Stimulated activated CD8-positive, alpha-beta memory T cell treated with anti-CD3 and anti-CD28 coated beads, Interleukin-7, amount 100 ng/mL, for 1 hour (primary cell): ENCODE measurements at regions not wholly inside any gene's neighbourhood (a gene's known extent, or its start where the extent isn't known, plus 50 kb on each side); places are given as distances from the start of the nearest gene placed in this dataset.

Source experiments
- DNase-seq, 2 donors: peaks; one replicate each; pipeline ENCODE4 v3.0.0-alpha.2; 2020; ENCODE audit warnings: low read depth in 2 of 2

DNA sequence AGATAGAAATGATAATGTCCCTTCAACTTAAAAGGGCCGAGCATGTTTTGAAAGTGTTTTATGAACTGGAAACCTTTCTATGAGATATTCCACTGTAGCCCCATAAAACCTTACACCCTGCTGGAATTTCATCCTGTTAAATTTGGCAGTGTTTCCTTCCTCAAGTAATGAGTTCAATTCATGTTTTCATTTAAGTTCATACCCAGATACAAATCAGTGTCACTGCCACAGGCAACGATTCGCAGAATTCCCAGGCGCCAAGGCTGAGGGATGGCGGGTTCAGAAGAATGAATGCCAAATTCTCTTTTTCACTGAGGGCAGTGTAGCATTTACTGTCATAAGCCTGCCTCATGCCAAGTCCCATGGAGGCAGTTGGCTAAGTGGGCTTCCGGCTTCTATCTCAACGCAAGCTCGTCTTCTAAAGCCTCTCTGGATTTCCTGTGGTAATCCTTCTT, 511.8 kb upstream of the ID4 start:
- DNase-seq: no peak

DNA sequence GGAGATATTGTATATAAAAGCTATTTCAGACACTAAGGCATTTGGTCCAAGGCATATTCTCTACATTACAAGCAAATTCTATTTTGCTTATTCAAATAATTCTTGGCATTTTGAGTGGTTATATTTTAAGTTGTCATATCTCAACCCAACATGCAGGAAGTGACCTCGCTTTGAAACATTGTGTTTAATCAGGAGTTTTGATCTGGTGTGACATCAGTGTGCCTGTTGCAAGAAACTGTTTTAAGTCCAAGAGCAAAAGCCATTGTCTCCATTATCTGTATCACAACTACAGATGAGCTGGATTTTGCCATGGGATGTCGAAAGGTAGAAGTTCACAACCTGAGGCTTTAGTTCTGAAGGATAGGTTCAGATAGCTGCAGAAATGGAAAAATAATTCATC, 509.9 kb upstream of the ID4 start:
- DNase-seq: no peak

- DNase-seq: no peak
Measured at GRCh38 chr6:19327661-19328060, 509.5 kb upstream of the ID4 start.

- no peak for DNase-seq
Measured at GRCh38 chr6:19329078-19329477, 508.1 kb upstream of the ID4 start.

GRCh38 chr6:19331089-19331488, 506.1 kb upstream of the ID4 start:
- DNase-seq: no peak

- DNase-seq: no peak
Measured at GRCh38 chr6:19332806-19333460, 504.2 kb upstream of the ID4 start.

DNA sequence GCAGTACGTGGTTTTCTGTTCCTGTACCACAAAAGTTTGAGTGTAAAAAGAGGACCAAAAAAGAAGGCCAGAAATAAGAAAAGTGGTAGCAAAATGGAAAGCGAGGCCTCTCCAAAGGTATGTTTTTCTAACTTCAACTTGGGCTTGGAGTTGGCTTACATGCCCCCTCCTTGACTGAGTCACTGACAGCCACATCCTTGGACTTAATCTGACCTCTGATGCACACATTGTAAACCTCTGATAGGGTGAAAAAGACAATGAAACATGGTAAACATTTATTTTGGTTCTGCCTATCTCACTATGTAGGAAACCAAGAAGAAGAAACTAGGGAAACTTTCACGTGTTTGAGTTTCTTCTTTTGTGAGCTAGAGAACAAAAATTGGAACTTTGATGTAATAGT, 503.2 kb upstream of the ID4 start:
- DNase-seq: no peak

- DNase-seq: no peak
Measured at GRCh38 chr6:19336579-19336978, 500.6 kb upstream of the ID4 start.

DNA sequence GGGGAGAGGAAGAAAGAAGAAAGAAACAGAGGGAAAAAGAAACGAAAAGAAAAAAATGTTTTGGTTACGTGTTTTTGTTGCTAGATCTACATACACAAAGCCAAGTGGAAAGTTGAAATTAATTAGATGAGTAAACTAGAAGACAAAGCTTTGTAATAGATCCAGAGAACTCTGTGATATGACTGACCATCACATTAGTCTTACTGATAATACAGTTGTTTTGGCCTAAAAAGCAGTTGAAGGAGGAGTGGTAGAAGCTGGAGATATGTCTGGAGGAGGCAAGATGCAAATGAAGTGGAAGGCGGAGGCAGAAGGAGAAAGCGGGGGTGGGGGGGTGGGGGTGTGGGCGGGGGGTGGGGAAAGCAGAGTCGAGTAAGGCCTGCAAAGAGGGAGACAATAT, 500.1 kb upstream of the ID4 start:
- no peak for DNase-seq

DNA sequence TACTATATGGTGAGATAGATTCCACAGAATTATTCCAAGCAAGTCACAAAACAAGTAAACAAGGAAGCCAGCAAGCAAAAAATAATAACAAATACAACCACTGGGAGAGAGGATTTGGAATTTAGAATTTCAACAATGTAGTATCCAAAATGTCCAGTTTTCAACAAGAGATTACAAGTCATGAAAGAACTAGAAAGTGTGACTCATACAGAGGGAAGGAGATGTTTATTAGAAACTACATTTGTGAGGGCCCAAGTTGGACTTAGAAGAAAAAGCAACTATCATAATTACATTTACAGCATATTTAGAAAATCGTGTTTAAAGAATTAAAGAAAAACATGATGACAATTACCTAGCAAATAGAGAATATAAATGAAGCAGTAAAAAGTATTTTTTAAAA, 494.6 kb upstream of the ID4 start:
- no peak for DNase-seq

DNA sequence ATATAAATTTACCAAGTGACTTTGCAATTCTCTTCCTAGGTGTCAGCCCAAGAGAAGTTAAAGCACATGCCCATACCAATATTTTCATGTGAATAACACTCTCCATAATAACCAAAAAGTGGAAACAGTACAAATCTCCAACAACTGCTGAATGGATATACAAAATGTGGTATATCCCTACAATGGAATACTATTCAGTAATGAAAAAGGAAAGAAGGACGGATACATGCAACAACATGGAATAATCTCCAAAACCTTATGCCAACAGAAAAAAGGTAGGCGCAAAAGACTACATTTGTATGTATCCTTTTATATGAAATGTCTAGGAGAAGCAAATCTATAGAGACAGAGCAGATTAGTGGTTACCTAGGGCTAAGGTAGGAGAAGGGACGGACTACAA, 487.7 kb upstream of the ID4 start:
- DNase-seq: no peak

- no peak for DNase-seq
Measured at GRCh38 chr6:19354181-19354580, 483.0 kb upstream of the ID4 start.

DNA sequence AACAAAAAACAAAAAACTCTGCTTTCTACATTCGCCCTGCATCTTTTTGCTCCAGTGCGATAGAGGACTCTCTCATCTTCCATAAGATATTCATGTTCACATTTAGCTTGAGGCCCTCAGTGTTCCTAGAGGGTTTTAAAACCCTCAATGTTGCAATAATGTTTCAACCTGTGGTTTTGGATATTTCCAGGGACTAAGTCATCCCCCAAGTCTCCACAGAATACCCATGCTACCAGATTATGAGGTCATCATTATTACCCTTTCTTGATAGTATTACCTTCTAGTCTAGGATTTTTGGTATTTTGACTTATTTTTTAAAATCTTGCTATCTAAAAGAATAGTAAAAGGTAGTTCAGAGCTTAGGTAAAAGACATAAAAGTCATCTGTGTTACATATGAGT, 480.5 kb upstream of the ID4 start:
- DNase-seq: no peak

- no peak for DNase-seq
Measured at GRCh38 chr6:19362396-19362795, 474.8 kb upstream of the ID4 start.

DNA sequence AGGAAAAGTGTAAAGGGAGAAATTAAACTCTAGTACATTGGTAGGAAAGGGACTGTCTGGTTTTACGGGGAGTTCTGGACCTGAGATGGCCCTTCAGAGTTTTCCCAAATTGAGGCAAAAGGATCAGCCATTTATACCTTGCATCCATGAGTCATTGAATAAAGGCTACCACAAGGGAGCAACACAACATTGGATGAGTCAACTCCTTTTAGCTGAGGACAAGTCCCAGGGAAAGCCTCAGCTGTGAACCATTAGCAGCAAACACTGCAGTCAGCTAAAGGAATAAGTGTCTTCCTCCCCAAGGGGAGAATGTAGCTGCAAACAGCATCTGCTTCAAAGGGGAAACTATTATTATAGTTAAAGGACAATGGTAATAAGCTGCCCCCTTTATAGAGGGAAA, 468.7 kb upstream of the ID4 start:
- no peak for DNase-seq

- no peak for DNase-seq
Measured at GRCh38 chr6:19369785-19370184, 467.4 kb upstream of the ID4 start.

- no peak for DNase-seq
Measured at GRCh38 chr6:19370831-19371230, 466.3 kb upstream of the ID4 start.

DNA sequence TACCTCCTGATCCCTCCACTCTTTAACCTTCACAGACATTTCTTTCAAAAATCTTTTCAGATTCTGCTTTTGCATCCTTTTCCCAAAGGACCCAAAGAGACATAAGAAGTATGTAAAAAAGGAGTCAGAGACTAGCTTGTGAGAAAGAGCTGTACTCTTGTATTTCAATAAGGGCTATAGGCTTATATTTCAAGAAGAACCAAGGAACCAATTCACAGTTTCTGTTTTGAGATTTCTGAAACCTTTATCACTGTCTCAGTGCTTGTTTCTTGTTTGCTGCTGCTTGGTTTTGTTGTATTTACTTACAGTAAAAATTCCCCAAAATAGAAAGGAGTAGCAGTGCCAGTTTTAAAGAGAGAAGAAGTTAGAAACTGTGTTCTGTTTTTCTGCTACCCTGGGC, 461.6 kb upstream of the ID4 start:
- DNase-seq: no peak

- no peak for DNase-seq
Measured at GRCh38 chr6:19377722-19378121, 459.4 kb upstream of the ID4 start.

- no peak for DNase-seq
Measured at GRCh38 chr6:19380293-19380692, 456.9 kb upstream of the ID4 start.

DNA sequence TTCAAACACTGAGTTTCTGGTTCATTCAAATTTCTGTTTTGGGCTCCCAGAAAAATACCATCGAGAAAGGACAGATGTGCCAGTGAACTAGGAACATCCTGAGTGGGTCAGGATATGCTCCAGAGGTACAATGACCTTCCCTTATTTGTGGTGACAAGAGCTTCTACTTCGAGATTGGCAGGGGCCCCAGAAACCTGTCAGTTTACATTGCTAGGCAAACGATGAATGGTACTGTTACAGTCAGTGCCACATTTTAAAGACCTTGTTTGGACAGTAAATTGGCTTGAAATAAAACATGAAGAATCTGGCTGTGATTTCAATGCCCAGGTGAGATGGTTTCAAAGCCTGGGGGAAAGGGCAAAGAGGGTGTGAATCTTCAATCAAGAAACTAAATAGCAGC, 454.5 kb upstream of the ID4 start:
- no peak for DNase-seq

GRCh38 chr6:19391926-19392325, 445.2 kb upstream of the ID4 start:
- no peak for DNase-seq

- DNase-seq: no peak
Measured at GRCh38 chr6:19394051-19394450, 443.1 kb upstream of the ID4 start.

DNA sequence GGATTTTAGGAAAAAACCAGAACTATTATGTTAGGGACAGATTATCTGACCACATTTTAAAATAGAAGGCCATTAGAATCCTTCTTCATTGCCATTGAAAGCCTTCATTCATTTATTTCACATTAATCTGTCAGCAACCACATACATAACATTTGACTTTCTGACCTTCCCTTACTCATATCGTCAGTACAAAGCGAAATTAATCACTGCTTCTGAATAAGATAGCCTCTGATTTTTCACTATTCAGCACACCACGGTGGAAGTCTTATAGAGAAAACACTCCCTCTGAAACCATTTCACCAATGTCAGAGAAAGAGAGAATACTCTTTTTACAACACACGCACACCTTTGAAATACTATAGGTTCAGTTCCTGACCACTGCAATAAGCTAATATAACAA, 442.5 kb upstream of the ID4 start:
- DNase-seq: no peak
